ENCODE measurements at regions not wholly inside any gene's neighbourhood (a gene's known extent, or its start where the extent isn't known, plus 50 kb on each side); places are given as distances from the start of the nearest gene placed in this dataset.

- H3K4me1 ChIP-seq (ENCODE audit: control insufficient read depth in 1 of 2, insufficient read depth in 2 of 2, low read length in 2 of 2), result no peaks in the 10 kb centered on the region
- DNase-seq (ENCODE audit: low read depth, low spot score), result no peak
- CTCF ChIA-PET, result no interaction called here
- RAD21 ChIA-PET (ENCODE audit: low non-redundant PET in 1 of 2, low total read pairs in 2 of 2, uncharacterized antibody in 2 of 2, unreplicated experiment in 2 of 2), result no interaction called here
- H3K9me3 ChIP-seq (ENCODE audit: control insufficient read depth in 1 of 2, insufficient read depth in 1 of 2, low read depth in 1 of 2, low read length in 2 of 2), result no peaks in the 10 kb centered on the region
- H3K79me2 ChIP-seq (ENCODE audit: insufficient read depth, low read length), result no peaks in the 10 kb centered on the region
- no peak for ATAC-seq
- H2AFZ ChIP-seq (ENCODE audit: low read depth, low read length, poor library complexity, severe bottlenecking), result no peak overlapping the region
- intact Hi-C loops (cut with micrococcal nuclease), result no loop called here
- no peaks in the 10 kb centered on the region for H4K20me1 ChIP-seq (ENCODE audit: insufficient read depth)
- BruUV-seq (replicated peaks), result no TSS peak
- H3K36me3 ChIP-seq (ENCODE audit: control insufficient read depth in 1 of 2, insufficient read depth in 2 of 2, low read length in 2 of 2), result no peaks in the 10 kb centered on the region
- no peak overlapping the region for H3K27ac ChIP-seq (ENCODE audit: low read depth, low read length)
- H3K9me2 ChIP-seq (ENCODE audit: insufficient read depth), result no peaks in the 10 kb centered on the region
- no peak overlapping the region for H3K9ac ChIP-seq (ENCODE audit: low read length)
- H3K4me3 ChIP-seq (replicated peaks in 1 of 2; ENCODE audit: low read depth in 1 of 2, low read length in 2 of 2), result no peak overlapping the region
- POLR2A ChIA-PET, result no interaction called here
- no peak overlapping the region for H3K4me2 ChIP-seq (ENCODE audit: low read length)
- TF ChIP-seq EGR1 (IDR thresholded peaks at IDR 0.05; ENCODE audit: low read depth) (no peak), MAX (IDR thresholded peaks at IDR 0.05) (no peak), ZFX (IDR thresholded peaks at IDR 0.05) (no peak), POLR2AphosphoS5 (IDR thresholded peaks at IDR 0.05; ENCODE audit: low read depth, low read length) (no peak), POLR2A (IDR thresholded peaks at IDR 0.05; ENCODE audit: borderline replicate concordance, extremely low read depth, insufficient read depth, insufficient read length) (no peak), ELF1 (IDR thresholded peaks at IDR 0.05; ENCODE audit: borderline replicate concordance, low read depth) (no peak), RAD21 (IDR thresholded peaks at IDR 0.05; ENCODE audit: low read depth) (no peak), JUND (IDR thresholded peaks at IDR 0.05) (no peak), SP1 (IDR thresholded peaks at IDR 0.05; ENCODE audit: low read depth) (no peak), CBX3 (IDR thresholded peaks at IDR 0.05; ENCODE audit: low read depth) (no peak), EZH2phosphoT487 (IDR thresholded peaks at IDR 0.05; ENCODE audit: borderline replicate concordance) (no peak), TCF7L2 (IDR thresholded peaks at IDR 0.05; ENCODE audit: borderline replicate concordance, extremely low read depth, insufficient read depth, insufficient read length) (no peak), FOSL1 (IDR thresholded peaks at IDR 0.05; ENCODE audit: low read depth) (no peak)
- TF ChIP-seq, protein P1, sequence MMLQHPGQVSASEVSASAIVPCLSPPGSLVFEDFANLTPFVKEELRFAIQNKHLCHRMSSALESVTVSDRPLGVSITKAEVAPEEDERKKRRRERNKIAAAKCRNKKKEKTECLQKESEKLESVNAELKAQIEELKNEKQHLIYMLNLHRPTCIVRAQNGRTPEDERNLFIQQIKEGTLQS (IDR thresholded peaks at IDR 0.05), result no peak
- TF ChIP-seq, protein P2, sequence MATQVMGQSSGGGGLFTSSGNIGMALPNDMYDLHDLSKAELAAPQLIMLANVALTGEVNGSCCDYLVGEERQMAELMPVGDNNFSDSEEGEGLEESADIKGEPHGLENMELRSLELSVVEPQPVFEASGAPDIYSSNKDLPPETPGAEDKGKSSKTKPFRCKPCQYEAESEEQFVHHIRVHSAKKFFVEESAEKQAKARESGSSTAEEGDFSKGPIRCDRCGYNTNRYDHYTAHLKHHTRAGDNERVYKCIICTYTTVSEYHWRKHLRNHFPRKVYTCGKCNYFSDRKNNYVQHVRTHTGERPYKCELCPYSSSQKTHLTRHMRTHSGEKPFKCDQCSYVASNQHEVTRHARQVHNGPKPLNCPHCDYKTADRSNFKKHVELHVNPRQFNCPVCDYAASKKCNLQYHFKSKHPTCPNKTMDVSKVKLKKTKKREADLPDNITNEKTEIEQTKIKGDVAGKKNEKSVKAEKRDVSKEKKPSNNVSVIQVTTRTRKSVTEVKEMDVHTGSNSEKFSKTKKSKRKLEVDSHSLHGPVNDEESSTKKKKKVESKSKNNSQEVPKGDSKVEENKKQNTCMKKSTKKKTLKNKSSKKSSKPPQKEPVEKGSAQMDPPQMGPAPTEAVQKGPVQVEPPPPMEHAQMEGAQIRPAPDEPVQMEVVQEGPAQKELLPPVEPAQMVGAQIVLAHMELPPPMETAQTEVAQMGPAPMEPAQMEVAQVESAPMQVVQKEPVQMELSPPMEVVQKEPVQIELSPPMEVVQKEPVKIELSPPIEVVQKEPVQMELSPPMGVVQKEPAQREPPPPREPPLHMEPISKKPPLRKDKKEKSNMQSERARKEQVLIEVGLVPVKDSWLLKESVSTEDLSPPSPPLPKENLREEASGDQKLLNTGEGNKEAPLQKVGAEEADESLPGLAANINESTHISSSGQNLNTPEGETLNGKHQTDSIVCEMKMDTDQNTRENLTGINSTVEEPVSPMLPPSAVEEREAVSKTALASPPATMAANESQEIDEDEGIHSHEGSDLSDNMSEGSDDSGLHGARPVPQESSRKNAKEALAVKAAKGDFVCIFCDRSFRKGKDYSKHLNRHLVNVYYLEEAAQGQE (IDR thresholded peaks at IDR 0.05; ENCODE audit: low read depth), result no peak
- TF ChIP-seq, protein P3, sequence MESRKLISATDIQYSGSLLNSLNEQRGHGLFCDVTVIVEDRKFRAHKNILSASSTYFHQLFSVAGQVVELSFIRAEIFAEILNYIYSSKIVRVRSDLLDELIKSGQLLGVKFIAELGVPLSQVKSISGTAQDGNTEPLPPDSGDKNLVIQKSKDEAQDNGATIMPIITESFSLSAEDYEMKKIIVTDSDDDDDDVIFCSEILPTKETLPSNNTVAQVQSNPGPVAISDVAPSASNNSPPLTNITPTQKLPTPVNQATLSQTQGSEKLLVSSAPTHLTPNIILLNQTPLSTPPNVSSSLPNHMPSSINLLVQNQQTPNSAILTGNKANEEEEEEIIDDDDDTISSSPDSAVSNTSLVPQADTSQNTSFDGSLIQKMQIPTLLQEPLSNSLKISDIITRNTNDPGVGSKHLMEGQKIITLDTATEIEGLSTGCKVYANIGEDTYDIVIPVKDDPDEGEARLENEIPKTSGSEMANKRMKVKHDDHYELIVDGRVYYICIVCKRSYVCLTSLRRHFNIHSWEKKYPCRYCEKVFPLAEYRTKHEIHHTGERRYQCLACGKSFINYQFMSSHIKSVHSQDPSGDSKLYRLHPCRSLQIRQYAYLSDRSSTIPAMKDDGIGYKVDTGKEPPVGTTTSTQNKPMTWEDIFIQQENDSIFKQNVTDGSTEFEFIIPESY (IDR thresholded peaks at IDR 0.05; ENCODE audit: extremely low read depth, insufficient replicate concordance, low read length), result no peak
- peaks cover 5% of the 10 kb centered on the region; the same call in 1 of the 2 replicates for H3K27me3 ChIP-seq (ENCODE audit: insufficient read depth, low read length)
Measured at GRCh38 chr21:43271452-43272020, 102.7 kb downstream of the CRYAA start.

Data from HCT116 (cell line).